Gastrocnemius medialis (tissue), 4 donors: ENCODE measurements at regions not wholly inside any gene's neighbourhood (a gene's known extent, or its start where the extent isn't known, plus 50 kb on each side); places are given as distances from the start of the nearest gene placed in this dataset.

Source experiments
- POLR2A ChIP-seq, 2 donors: fragments of 450-650 bp; IDR thresholded peaks; one replicate each; pipeline ENCODE4 v1.6.1; 2017; ENCODE audit warnings: antibody characterized with exemption in 2 of 2, mild to moderate bottlenecking in 2 of 2, moderate library complexity in 2 of 2
- TF ChIP-seq, protein P1 (sequence below), 5 experiments: fragments of 450-650 bp in 3 of 5; fragments of 200-600 bp in 2 of 5; sonication (generic) in 2 of 5; IDR thresholded peaks in 4 of 5; conservative IDR thresholded peaks in 1 of 5; 1 replicate in 4 of 5; 2 replicates in 1 of 5; pipeline ENCODE4 v1.5.1; 2016 to 2019; ENCODE audit warnings: antibody characterized with exemption in 5 of 5, mild to moderate bottlenecking in 3 of 5, moderate library complexity in 3 of 5

GRCh38 chr18:9001209-9001608, 101.3 kb upstream of the NDUFV2 start:
- no peak for TF ChIP-seq POLR2A (IDR thresholded peaks at IDR 0.05)
- TF ChIP-seq, protein P1, sequence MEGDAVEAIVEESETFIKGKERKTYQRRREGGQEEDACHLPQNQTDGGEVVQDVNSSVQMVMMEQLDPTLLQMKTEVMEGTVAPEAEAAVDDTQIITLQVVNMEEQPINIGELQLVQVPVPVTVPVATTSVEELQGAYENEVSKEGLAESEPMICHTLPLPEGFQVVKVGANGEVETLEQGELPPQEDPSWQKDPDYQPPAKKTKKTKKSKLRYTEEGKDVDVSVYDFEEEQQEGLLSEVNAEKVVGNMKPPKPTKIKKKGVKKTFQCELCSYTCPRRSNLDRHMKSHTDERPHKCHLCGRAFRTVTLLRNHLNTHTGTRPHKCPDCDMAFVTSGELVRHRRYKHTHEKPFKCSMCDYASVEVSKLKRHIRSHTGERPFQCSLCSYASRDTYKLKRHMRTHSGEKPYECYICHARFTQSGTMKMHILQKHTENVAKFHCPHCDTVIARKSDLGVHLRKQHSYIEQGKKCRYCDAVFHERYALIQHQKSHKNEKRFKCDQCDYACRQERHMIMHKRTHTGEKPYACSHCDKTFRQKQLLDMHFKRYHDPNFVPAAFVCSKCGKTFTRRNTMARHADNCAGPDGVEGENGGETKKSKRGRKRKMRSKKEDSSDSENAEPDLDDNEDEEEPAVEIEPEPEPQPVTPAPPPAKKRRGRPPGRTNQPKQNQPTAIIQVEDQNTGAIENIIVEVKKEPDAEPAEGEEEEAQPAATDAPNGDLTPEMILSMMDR (IDR thresholded peaks at IDR 0.05 in 4 of 5, conservative IDR thresholded peaks at IDR 0.05 in 1 of 5) = no peak
